Esophagus muscularis mucosa (tissue), 4 donors: ENCODE measurements at regions not wholly inside any gene's neighbourhood (a gene's known extent, or its start where the extent isn't known, plus 50 kb on each side); places are given as distances from the start of the nearest gene placed in this dataset.

Experiments
- DNase-seq: peaks from one replicate; pipeline ENCODE4 v3.0.0-alpha.2; 2017; ENCODE audit errors: extremely low spot score
- H3K27ac ChIP-seq, 4 donors: fragments of 200-600 bp; sonication (generic); replicated peaks in 1 of 4; 1 replicate in 3 of 4; 2 replicates in 1 of 4; pipeline ENCODE4 v1.5.1; 2016 to 2019; ENCODE audit warnings: mild to moderate bottlenecking in 1 of 4
- H3K27me3 ChIP-seq, 4 donors: fragments of 200-600 bp; sonication (generic); one replicate each; pipeline versions ENCODE4 v1.5.1 to v1.6.0; 2016 to 2019
- H3K36me3 ChIP-seq, 4 donors: fragments of 200-600 bp; sonication (generic); one replicate each; pipeline ENCODE4 v1.5.1; 2016 to 2019
- H3K4me1 ChIP-seq, 4 donors: fragments of 200-600 bp; sonication (generic); one replicate each; pipeline ENCODE4 v1.5.1; 2016 to 2019
- H3K4me3 ChIP-seq, 4 donors: fragments of 200-600 bp; sonication (generic); 1 replicate in 2 of 4; 2 replicates in 2 of 4; pipeline ENCODE4 v1.5.1; 2016 to 2019; ENCODE audit warnings: mild to moderate bottlenecking in 4 of 4, moderate library complexity in 1 of 4
- H3K9me3 ChIP-seq, 4 donors: fragments of 200-600 bp; sonication (generic); 1 replicate in 3 of 4; 2 replicates in 1 of 4; pipeline ENCODE4 v1.5.1; 2016 to 2019
- EP300 ChIP-seq: sonication (generic); formaldehyde crosslinking; IDR thresholded peaks from one replicate; pipeline ENCODE4 v1.6.1; 2017; ENCODE audit warnings: antibody characterized with exemption
- POLR2A ChIP-seq: fragments of 450-650 bp; IDR thresholded peaks from one replicate; pipeline ENCODE4 v1.6.1; 2017; ENCODE audit warnings: antibody characterized with exemption, moderate library complexity, mild to moderate bottlenecking, low read depth
- POLR2AphosphoS5 ChIP-seq, 2 donors: sonication (generic); formaldehyde crosslinking; IDR thresholded peaks; one replicate each; pipeline ENCODE4 v1.6.1; 2017; ENCODE audit warnings: antibody characterized with exemption in 2 of 2
- WGBS: methylation state at CpG from one replicate; pipeline ENCODE4 v1.1.5; 2018; 5-methylcytosine and 5-hydroxymethylcytosine counted together
- intact Hi-C: fragments of 100-400 bp; cut with DNase I; formaldehyde crosslinking; loops from one replicate; pipeline ENCODE4 v1.15.1; 2023
- TF ChIP-seq, protein P1 (sequence below), 3 experiments: fragments of 200-600 bp in 2 of 3; fragments of 450-650 bp in 1 of 3; sonication (generic) in 2 of 3; IDR thresholded peaks; one replicate each; pipeline ENCODE4 v1.5.1; 2017 to 2019; ENCODE audit warnings: antibody characterized with exemption in 3 of 3, mild to moderate bottlenecking in 2 of 3, moderate library complexity in 1 of 3

DNA sequence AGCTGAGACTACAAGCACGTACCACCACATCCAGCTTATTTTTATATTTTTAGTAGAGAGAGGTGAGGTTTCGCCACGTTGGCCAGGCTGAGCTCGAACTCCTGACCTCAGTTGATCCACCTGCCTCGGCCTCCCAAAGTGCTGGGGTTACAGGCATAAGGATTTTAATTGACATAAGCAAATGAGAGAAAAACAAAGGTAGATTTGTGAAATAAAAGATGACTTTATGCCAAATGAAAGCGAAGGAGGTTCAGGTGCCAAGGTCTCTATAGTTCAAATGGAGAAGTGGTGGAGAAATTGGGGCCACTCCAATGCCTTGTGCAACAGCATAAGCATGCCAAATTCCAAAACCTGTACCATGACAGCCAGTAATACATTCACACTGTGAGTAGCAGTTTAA, 180.6 kb downstream of the MREG start:
- no peaks in the 10 kb centered on the region for H3K27me3 ChIP-seq
- whole genome bisulfite sequencing: 93% methylated on average over 6 of the region's 6 CpGs

GRCh38 chr2:215831296-215831913, 181.9 kb downstream of the MREG start:
- H3K27ac ChIP-seq: peak overlapping the region; percentile 28 to 59 (median 46)
- WGBS: 44% methylated on average over 5 of the region's 5 CpGs

More for the DNA sequence above, 180.6 kb downstream of the MREG start:
- peak; percentile 83 for DNase-seq
- intact Hi-C loops: loop anchor here (10.0 kb wide), 1 partner anchor 398 kb away; the partner anchor contains the start of gene FN1
- Histone ChIP-seq H3K9me3 (no peaks in the 10 kb centered on the region), H3K4me3 (no peak overlapping the region), H3K36me3 (no peaks in the 10 kb centered on the region), H3K4me1 (peaks cover 0 to 56% (median 39%) of the 10 kb centered on the region in 4 donors), H3K27ac (peak overlapping the region in 1 of 4 donors; percentile 12)
- TF ChIP-seq POLR2AphosphoS5 (IDR thresholded peaks at IDR 0.05): peak; percentile 13 to 66
- no peak for TF ChIP-seq POLR2A

GRCh38 chr2:215830304-215830703, 183.0 kb downstream of the MREG start:
- H3K4me1 ChIP-seq: peaks cover 0 to 63% (median 50%) of the 10 kb centered on the region in 4 donors
- peak; percentile 90 for DNase-seq
- H3K27me3 ChIP-seq: no peaks in the 10 kb centered on the region
- H3K36me3 ChIP-seq: no peaks in the 10 kb centered on the region
- H3K4me3 ChIP-seq: no peak overlapping the region
- intact Hi-C loops: loop anchor here (10.0 kb wide), 1 partner anchor 396 kb away; the partner anchor contains the start of gene FN1
- TF ChIP-seq POLR2AphosphoS5 (IDR thresholded peaks at IDR 0.05) (peak; percentile 42 to 67), POLR2A (no peak)
- 57% methylated on average over 4 of the region's 4 CpGs for WGBS
- peak overlapping the region; percentile 7 to 59 (median 36) for H3K27ac ChIP-seq
- H3K9me3 ChIP-seq: no peaks in the 10 kb centered on the region

More at GRCh38 chr2:215831296-215831913, 181.9 kb downstream of the MREG start:
- Histone ChIP-seq H3K9me3 (no peaks in the 10 kb centered on the region), H3K4me3 (peak overlapping the region in 1 of 4 donors; percentile 3), H3K4me1 (peaks cover 0 to 70% (median 52%) of the 10 kb centered on the region in 4 donors), H3K27me3 (no peaks in the 10 kb centered on the region), H3K36me3 (no peaks in the 10 kb centered on the region)
- peak; percentile 91 for DNase-seq
- no peak for TF ChIP-seq POLR2A
- intact Hi-C loops: loop anchor here (10.0 kb wide), 1 partner anchor 397 kb away; the partner anchor contains the start of gene FN1

DNA sequence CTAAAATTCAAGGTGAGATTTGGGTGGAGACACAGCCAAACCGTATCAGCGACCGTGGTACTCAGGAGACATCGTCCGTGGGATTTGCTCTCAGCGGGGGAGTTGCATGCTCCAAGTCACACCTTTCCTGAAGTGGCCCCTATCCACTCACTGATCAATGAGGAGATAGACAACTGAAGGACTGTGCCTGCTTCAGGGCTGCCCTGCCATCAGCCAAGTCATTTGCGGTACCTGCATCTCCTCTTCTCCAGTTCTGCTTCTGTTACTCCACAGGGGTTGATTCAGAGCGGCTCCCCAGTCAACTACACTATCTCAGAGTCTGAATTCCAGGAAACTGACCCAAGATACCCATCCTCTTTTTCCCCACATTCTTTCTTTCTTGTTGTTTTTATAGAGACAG, 184.1 kb downstream of the MREG start:
- no peak for TF ChIP-seq POLR2A
- TF ChIP-seq POLR2AphosphoS5 (IDR thresholded peaks at IDR 0.05): no peak
- no peak for TF ChIP-seq EP300
- TF ChIP-seq, protein P1, sequence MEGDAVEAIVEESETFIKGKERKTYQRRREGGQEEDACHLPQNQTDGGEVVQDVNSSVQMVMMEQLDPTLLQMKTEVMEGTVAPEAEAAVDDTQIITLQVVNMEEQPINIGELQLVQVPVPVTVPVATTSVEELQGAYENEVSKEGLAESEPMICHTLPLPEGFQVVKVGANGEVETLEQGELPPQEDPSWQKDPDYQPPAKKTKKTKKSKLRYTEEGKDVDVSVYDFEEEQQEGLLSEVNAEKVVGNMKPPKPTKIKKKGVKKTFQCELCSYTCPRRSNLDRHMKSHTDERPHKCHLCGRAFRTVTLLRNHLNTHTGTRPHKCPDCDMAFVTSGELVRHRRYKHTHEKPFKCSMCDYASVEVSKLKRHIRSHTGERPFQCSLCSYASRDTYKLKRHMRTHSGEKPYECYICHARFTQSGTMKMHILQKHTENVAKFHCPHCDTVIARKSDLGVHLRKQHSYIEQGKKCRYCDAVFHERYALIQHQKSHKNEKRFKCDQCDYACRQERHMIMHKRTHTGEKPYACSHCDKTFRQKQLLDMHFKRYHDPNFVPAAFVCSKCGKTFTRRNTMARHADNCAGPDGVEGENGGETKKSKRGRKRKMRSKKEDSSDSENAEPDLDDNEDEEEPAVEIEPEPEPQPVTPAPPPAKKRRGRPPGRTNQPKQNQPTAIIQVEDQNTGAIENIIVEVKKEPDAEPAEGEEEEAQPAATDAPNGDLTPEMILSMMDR (IDR thresholded peaks at IDR 0.05): no peak
- Histone ChIP-seq H3K36me3 (no peaks in the 10 kb centered on the region), H3K27me3 (no peaks in the 10 kb centered on the region), H3K4me1 (peaks cover 0 to 59% (median 50%) of the 10 kb centered on the region in 4 donors), H3K4me3 (no peak overlapping the region), H3K27ac (no peak overlapping the region), H3K9me3 (no peaks in the 10 kb centered on the region)
- intact Hi-C loops: loop anchor here (5.0 kb wide), 1 partner anchor 372 kb away; no protein-coding TSS in a partner anchor
- 88% methylated on average over 8 of the region's 8 CpGs for WGBS
- peak; percentile 8 for DNase-seq

DNA sequence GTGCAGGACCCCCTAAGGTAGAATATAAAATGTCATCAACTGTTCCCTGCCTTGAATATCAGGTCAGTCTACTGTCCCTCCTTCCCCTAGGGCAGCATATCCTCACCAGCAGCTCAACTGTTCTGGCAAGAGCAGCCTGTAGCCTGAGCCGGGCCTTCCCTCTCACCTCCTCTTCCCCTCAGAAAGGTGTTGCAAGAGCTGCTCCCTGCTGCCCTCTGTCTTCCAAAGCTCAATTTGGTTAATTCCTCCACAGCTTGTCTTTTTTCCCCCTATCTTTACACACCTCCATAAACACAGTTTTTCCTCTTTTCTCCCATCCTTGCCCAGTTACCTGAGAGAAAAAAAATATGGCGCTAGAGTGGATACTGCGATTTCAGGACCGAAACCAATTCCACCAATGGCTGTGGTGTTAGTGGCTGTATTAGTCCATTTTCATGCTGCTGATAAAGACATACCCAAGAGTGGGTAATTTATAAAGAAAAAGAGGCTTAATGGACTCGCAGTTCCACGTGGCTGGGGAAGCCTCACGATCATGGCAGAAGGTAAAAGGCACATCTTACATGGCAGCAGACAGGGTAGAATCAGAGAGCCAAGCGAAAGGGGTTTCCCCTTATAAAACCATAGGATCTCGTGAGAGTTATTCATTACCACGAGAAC, 184.7 kb downstream of the MREG start:
- no peak overlapping the region for H3K27ac ChIP-seq
- WGBS: 81% methylated on average over 10 of the region's 10 CpGs
- H3K27me3 ChIP-seq: no peaks in the 10 kb centered on the region
- H3K4me3 ChIP-seq: no peak overlapping the region
- no peak for TF ChIP-seq POLR2A
- TF ChIP-seq, protein P1 (IDR thresholded peaks at IDR 0.05): peak; percentile 44 to 56 (median 47)
- intact Hi-C loops: loop anchor here (5.0 kb wide), 1 partner anchor 371 kb away; no protein-coding TSS in a partner anchor
- peaks cover 0 to 53% (median 47%) of the 10 kb centered on the region in 4 donors for H3K4me1 ChIP-seq
- H3K36me3 ChIP-seq: no peaks in the 10 kb centered on the region
- peak; percentile 91 for DNase-seq
- no peaks in the 10 kb centered on the region for H3K9me3 ChIP-seq

DNA sequence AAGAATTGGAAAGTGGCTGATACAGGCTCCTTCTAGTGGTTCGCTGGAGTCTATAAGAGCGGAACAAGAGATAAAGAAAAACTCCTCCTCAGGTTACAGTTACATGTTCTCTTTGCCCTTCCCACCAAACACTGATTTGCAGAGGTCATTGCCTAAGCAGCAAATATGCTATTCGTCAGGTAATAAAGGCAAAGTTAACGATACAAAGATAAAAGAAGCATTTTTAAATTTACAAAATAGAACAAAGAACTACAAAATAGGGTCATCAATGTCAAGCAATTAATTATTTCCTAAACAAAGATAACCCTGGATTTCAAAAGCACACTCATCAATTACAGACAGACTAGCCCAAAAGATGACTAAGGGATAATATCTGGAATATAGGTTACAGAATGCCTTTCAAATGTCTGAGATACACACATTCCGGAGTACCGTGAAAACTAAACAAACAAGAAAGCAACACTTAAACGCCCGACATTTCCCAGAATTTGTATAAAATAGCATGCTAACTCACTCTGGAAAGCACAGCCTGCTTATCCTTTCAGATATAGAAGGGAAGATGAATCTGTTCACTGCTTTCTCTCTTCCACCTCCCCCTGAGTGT, 186.4 kb downstream of the MREG start:
- H3K36me3 ChIP-seq: no peaks in the 10 kb centered on the region
- no peak overlapping the region for H3K4me3 ChIP-seq
- H3K4me1 ChIP-seq: peaks cover 0 to 36% (median 31%) of the 10 kb centered on the region in 4 donors
- TF ChIP-seq, protein P1 (IDR thresholded peaks at IDR 0.05): no peak
- TF ChIP-seq EP300 (no peak), POLR2A (no peak), POLR2AphosphoS5 (IDR thresholded peaks at IDR 0.05) (no peak)
- peak overlapping the region in 3 of 4 donors; percentile 17 to 25 (median 19) for H3K27ac ChIP-seq
- WGBS: 61% methylated on average over 8 of the region's 8 CpGs
- peaks cover 0 to 3% (median 0%) of the 10 kb centered on the region in 4 donors for H3K9me3 ChIP-seq
- intact Hi-C loops: loop anchor here (5.0 kb wide), 1 partner anchor 370 kb away; no protein-coding TSS in a partner anchor
- H3K27me3 ChIP-seq: no peaks in the 10 kb centered on the region
- no peak for DNase-seq
